GM12875 (cell line): ENCODE measurements at regions not wholly inside any gene's neighbourhood (a gene's known extent, or its start where the extent isn't known, plus 50 kb on each side); places are given as distances from the start of the nearest gene placed in this dataset.

ENCODE experiments used
- H3K4me3 ChIP-seq: one replicate; pipeline ENCODE4 v1.5.1; 2011; ENCODE audit warnings: low read depth, low read length, control low read depth
- TF ChIP-seq, protein P1 (sequence below): IDR thresholded peaks from 2 replicates; pipeline ENCODE4 v1.5.1; 2011; ENCODE audit warnings: low read depth, mild to moderate bottlenecking, control low read depth, inconsistent platforms, low read length, moderate library complexity, borderline replicate concordance; ENCODE audit not compliant: insufficient read depth

DNA sequence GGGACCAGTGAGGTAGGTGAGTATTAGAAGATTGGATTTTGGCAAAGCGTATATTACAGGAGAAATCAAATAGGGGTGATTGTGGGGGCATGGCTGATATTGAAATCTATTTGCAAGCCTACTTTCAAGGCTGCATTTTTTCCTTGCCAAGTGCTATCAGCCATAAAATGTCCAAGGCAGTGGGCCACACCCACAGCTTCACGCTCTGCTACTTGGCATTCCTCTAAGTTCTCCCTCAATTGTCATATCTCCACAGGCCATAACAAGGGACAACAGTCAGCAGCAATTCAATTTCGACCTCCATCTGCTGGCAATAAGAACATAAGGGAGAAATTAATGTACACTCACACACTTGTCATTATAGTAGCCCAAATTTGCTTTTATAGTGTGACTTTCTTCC, 667.1 kb upstream of the PKN2 start:
- TF ChIP-seq, protein P1, sequence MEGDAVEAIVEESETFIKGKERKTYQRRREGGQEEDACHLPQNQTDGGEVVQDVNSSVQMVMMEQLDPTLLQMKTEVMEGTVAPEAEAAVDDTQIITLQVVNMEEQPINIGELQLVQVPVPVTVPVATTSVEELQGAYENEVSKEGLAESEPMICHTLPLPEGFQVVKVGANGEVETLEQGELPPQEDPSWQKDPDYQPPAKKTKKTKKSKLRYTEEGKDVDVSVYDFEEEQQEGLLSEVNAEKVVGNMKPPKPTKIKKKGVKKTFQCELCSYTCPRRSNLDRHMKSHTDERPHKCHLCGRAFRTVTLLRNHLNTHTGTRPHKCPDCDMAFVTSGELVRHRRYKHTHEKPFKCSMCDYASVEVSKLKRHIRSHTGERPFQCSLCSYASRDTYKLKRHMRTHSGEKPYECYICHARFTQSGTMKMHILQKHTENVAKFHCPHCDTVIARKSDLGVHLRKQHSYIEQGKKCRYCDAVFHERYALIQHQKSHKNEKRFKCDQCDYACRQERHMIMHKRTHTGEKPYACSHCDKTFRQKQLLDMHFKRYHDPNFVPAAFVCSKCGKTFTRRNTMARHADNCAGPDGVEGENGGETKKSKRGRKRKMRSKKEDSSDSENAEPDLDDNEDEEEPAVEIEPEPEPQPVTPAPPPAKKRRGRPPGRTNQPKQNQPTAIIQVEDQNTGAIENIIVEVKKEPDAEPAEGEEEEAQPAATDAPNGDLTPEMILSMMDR = no peak
- H3K4me3 ChIP-seq = no peak overlapping the region

DNA sequence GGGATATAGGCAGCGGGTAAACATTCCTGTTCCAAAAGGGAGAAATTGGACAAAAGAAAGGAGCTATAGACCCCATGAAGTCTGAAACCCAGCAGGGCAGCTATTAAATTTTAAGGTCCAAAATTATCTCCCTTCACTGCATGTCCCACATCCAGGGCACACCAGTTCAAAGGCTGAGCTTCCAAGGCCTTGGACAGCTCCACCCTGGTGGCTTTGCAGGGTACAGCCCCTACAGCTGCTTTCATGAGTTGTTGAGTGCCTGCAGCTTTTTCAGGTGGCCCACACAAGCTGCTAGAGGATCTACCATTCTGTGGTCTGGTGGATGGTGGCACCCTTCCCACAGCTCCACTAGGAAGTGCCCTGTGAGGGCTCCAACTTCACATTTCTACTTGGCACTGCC, 662.5 kb upstream of the PKN2 start:
- no peak overlapping the region for H3K4me3 ChIP-seq
- TF ChIP-seq, protein P1 = no peak

DNA sequence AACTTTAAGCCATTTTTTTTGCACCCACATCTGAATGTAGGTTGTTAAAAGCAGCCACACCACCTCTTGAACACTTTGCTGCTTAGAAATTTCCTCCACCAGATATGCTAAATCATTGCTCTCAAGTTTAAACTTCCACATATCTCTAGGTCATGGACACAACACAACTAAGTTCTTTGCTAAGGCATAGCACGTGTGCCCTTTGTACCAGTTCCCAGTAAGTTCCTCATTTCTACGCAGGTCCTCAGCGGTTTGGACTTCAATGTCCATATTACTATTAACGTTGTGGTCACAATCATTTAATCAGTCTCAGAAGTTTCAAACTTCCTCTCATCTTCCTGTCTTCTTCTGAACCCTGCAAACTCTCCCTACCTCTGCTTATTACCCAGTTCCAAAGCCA, 661.6 kb upstream of the PKN2 start:
- TF ChIP-seq, protein P1 = no peak
- no peak overlapping the region for H3K4me3 ChIP-seq

DNA sequence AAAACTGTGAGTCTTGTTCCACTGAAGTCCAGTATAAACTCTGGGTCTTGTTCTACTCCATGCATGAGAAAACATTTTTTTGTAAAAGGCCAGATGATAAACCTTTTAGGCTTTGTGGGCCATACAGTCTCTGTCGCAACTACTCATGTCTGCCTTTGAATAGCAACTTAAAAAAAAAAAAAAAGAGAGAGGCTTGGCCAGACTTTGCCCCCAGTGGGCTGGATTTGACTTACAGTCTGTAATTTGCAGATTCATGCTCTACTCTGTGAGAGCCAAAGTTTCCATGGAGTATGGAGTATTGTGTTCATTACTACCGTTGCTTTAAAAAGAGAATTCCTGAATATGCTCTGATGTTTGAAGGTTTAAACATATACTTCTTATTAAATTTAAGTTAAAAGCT, 654.9 kb upstream of the PKN2 start:
- no peak overlapping the region for H3K4me3 ChIP-seq
- TF ChIP-seq, protein P1 = no peak

DNA sequence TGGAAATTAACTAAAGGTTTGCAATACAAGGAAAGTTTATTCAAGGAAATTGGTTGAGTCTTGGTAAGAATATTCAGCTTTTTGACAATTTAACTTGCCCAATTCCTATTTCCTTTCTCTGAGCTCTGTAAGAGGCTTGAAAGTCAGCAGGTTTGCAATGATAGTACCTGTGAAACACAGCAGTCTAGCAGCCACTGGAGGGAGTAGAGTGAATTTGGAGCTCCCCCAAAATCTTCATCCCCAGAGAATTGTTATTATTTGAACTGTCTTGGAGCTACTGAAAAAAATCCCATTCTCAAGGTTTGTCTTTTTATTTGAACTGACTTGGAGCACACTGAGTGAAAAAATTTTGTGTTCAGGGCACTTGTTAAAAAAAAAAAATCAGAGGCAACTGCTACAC, 654.2 kb upstream of the PKN2 start:
- TF ChIP-seq, protein P1 = no peak
- H3K4me3 ChIP-seq = no peak overlapping the region

DNA sequence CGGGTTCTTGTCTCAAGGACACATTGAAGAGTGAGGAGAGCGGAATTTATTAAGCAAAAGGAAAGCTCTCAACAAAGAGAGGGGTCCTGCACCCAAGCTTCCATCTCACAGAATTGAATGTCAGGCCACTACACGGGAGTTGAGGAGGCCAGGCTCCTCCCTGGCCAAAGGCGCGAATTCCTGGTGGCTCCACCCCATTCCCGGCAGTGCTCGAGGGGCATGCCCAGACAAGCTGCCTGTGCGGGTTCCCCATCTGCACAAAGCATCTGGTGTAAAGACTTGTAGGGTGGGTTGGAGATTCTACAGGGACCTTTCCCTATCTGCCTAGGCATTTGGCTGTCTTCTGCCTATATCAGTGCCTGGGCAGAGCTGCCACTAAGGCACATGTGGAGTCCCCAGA, 648.5 kb upstream of the PKN2 start:
- no peak overlapping the region for H3K4me3 ChIP-seq
- TF ChIP-seq, protein P1 = no peak

DNA sequence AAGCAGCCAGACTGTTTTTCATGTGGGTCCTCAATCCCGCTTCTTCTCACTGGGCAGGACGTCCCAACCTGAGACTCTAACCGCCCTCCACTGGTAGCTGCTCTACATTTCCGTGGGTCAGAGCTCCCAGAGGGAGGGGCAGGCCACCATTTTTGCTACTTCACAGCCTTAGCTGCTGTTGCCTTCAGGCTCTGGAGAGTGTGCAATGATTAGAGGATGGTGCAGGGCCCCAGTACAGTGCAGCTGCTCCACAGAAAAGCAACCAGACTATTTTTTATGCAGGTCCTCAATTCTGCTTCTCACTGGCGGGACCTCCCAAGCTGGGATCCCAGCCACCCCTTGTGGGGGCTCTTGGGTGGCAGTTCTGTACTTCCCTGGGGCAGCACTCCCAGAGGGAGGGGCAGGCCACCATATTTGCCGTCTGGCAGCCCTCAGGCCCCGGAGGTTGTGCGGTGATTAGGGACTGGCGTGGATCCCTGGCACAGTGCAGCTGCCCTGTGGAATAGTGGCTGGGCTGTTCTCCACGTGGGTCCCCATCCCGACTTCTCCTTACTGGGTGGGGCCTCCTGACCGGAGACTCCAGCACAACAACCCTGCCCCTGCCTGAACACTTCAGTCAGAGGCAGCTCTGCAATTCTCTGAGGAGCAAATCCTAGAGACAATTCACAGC, 647.6 kb upstream of the PKN2 start:
- H3K4me3 ChIP-seq = no peak overlapping the region
- TF ChIP-seq, protein P1 = no peak
